Muscle layer of colon (tissue), 2 donors: ENCODE measurements at regions not wholly inside any gene's neighbourhood (a gene's known extent, or its start where the extent isn't known, plus 50 kb on each side); places are given as distances from the start of the nearest gene placed in this dataset.
"Not testable (repeated sequence)": the region's sequence is repeated elsewhere in the genome, so short reads cannot be mapped to it uniquely, and the experiment has no call there.

ENCODE experiments used
- H3K27ac ChIP-seq: one replicate; pipeline ENCODE4 v1.7.0; 2013; ENCODE audit warnings: low read depth, mild to moderate bottlenecking, low read length, moderate library complexity
- H3K27me3 ChIP-seq, 2 donors: one replicate each; pipeline ENCODE4 v1.7.0; 2013; ENCODE audit warnings: low read length in 2 of 2, mild to moderate bottlenecking in 2 of 2; ENCODE audit not compliant: insufficient read depth in 2 of 2, control insufficient read depth in 1 of 2
- H3K36me3 ChIP-seq: one replicate; pipeline ENCODE4 v1.7.0; 2013; ENCODE audit warnings: mild to moderate bottlenecking, low read length; ENCODE audit not compliant: insufficient read depth
- H3K4me1 ChIP-seq: one replicate; pipeline ENCODE4 v1.7.0; 2013; ENCODE audit warnings: mild to moderate bottlenecking, low read length; ENCODE audit not compliant: insufficient read depth
- H3K4me3 ChIP-seq, 2 donors: one replicate each; pipeline ENCODE4 v1.7.0; 2013; ENCODE audit warnings: low read length in 2 of 2, low read depth in 1 of 2, mild to moderate bottlenecking in 1 of 2, moderate library complexity in 1 of 2
- H3K9ac ChIP-seq: one replicate; pipeline ENCODE4 v1.7.0; 2013; ENCODE audit warnings: low read length
- H3K9me3 ChIP-seq: one replicate; pipeline ENCODE4 v1.7.0; 2013; ENCODE audit warnings: mild to moderate bottlenecking, low read length
- donor health status: abdominal sarcoma.
- donor health status: Adenocarcinoma of cecum.

DNA sequence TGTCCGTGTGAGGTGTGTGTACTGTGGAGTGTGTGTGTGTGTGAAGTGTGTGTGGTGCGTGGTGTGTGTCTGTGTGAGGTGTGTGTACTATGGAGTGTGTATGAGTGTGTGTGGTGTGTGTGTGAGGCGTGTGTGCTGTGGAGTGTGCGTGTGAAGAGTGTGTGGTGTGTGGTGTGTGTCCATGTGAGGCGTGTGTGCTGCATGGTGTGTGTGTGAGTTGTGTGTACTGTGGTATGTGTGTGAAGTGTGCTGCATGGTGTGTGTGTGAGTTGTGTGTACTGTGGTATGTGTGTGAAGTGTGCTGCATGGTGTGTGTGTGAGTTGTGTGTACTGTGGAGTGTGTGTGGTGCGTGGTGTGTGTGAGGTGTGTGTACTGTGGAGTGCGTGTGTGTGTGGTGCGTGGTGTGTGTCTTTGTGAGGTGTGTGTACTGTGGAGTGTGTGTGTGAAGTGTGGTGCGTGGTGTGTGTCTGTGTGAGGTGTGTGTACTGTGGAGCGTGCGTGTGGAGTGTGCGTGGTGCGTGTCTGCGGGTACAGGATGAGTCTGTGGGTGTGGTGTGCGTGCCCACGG, 82.4 kb upstream of the PRR5 start:
- not testable (repeated sequence) for H3K36me3 ChIP-seq, H3K4me3 ChIP-seq, H3K9me3 ChIP-seq, H3K27ac ChIP-seq, H3K4me1 ChIP-seq, H3K9ac ChIP-seq
- H3K27me3 ChIP-seq = peaks cover 0 to 19% of the 10 kb centered on the region in 2 donors

DNA sequence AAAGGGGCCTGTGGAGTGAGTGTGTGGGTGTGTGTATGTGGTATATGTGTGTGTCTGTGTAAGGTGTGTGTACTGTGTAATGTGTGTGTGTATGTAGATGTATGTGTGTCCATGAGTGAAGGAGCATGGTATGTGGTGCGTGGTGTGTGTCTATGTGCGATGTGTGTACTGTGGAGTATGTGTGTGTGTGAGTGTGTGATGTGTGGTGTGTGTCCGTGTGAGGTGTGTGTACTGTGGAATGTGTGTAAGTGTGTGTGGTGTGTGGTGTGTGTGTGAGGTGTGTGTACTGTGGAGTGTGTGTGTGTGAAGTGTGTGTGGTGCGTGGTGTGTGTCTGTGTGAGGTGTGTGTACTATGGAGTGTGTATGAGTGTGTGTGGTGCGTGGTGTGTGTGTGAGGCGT, 83.1 kb upstream of the PRR5 start:
- H3K9me3 ChIP-seq, H3K4me3 ChIP-seq, H3K4me1 ChIP-seq, H3K36me3 ChIP-seq, H3K27ac ChIP-seq, H3K9ac ChIP-seq: not testable (repeated sequence)
- peaks cover 0 to 19% of the 10 kb centered on the region in 2 donors for H3K27me3 ChIP-seq

DNA sequence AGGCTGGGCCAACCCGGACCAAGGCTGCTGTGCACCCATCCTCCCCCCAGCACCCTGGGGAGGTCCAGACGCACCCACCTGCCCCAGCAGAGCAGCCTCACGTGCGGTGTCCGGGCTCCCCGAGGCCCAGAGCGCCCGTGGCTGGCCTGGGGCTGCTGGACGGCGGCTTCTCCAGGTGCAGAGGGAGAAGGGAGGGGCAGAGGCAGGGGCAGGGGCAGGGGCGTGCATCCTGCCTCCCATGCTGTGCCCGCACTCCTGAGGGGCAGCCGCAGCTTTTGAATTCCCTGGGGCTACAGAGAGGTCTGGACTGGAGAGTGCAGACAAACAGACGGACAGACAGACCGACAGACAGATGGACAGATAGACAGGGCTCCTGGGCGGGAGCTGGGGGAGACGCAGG, 83.6 kb upstream of the PRR5 start:
- no peak overlapping the region for H3K4me3 ChIP-seq
- peaks cover 0 to 19% of the 10 kb centered on the region in 2 donors for H3K27me3 ChIP-seq
- no peak overlapping the region for H3K9ac ChIP-seq
- no peaks in the 10 kb centered on the region for H3K4me1 ChIP-seq
- H3K9me3 ChIP-seq = no peaks in the 10 kb centered on the region
- no peak overlapping the region for H3K27ac ChIP-seq
- no peaks in the 10 kb centered on the region for H3K36me3 ChIP-seq

GRCh38 chr22:44617828-44618227, 84.2 kb upstream of the PRR5 start:
- peaks cover 0 to 19% of the 10 kb centered on the region in 2 donors for H3K27me3 ChIP-seq
- H3K36me3 ChIP-seq = no peaks in the 10 kb centered on the region
- no peak overlapping the region for H3K4me3 ChIP-seq
- H3K4me1 ChIP-seq = no peaks in the 10 kb centered on the region
- no peaks in the 10 kb centered on the region for H3K9me3 ChIP-seq
- no peak overlapping the region for H3K9ac ChIP-seq
- H3K27ac ChIP-seq = no peak overlapping the region

DNA sequence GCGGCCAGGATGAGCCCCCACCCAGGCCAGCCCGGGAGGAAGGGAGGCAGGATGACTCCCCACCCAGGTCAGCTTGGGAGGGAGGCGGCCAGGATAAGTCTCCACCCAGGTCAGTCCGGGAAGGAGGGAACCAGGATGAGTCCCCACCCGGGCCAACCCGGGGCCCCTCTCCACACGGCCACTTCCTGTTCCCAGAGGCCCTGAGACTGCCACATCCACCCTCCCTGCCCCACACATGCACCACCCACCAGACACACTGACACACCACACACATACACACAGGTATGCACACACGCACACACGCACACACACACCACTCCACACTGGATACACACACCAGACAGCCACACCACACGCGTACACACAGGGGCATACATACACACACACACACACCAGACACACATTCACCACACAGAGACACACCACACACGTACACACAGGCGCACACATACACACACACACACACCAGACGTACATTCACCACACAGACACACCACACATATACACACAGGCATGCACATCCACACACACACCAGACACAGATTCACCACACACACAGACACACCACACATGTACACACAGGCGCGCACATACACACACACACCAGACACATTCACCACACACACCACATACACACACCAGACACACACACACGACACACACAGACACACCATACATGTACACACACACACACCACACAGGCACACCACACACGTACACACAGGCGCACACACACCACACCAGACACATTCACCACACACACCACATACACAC, 84.9 kb upstream of the PRR5 start:
- H3K27me3 ChIP-seq = peaks cover 0 to 19% of the 10 kb centered on the region in 2 donors
- no peak overlapping the region for H3K9ac ChIP-seq
- H3K4me3 ChIP-seq = no peak overlapping the region
- no peaks in the 10 kb centered on the region for H3K9me3 ChIP-seq
- H3K4me1 ChIP-seq = no peaks in the 10 kb centered on the region
- H3K36me3 ChIP-seq = no peaks in the 10 kb centered on the region
- H3K27ac ChIP-seq = no peak overlapping the region

GRCh38 chr22:44616461-44616860, 85.5 kb upstream of the PRR5 start:
- Histone ChIP-seq H3K27ac (no peak overlapping the region), H3K36me3 (no peaks in the 10 kb centered on the region), H3K4me1 (no peaks in the 10 kb centered on the region), H3K9me3 (no peaks in the 10 kb centered on the region), H3K9ac (no peak overlapping the region), H3K4me3 (no peak overlapping the region), H3K27me3 (peaks cover 0 to 19% of the 10 kb centered on the region in 2 donors)

DNA sequence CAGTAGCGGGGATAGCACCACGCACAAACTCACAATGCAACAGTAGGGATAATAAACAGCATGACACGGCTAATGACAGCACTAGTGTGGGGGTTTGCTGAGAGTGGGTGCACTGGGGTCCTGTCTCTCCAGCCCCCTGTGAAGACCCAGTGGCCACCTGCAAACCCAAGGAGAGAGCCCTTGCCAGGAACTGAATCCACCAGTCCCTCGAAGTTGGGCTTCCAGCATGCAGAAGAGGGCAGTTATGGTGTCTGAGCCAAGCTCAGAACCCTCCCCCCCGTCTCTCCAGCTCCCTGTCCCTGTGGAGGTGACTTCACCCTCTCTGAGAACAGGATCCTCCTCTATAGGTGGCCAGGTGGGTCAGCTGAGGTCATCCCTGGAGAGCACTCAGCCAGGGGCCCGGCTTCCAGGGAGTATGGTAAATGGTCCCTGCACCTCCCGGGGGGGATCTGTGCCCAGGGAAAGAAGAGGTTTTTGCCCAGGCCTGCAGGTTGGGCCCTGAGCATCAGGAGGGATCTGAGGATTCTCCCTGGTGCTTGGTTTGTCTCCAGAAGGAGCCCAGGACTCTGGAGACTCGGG, 86.3 kb upstream of the PRR5 start:
- no peaks in the 10 kb centered on the region for H3K36me3 ChIP-seq
- H3K9ac ChIP-seq = no peak overlapping the region
- H3K27ac ChIP-seq = no peak overlapping the region
- H3K4me1 ChIP-seq = no peaks in the 10 kb centered on the region
- H3K4me3 ChIP-seq = no peak overlapping the region
- peaks cover 0 to 18% of the 10 kb centered on the region in 2 donors for H3K27me3 ChIP-seq
- no peaks in the 10 kb centered on the region for H3K9me3 ChIP-seq

DNA sequence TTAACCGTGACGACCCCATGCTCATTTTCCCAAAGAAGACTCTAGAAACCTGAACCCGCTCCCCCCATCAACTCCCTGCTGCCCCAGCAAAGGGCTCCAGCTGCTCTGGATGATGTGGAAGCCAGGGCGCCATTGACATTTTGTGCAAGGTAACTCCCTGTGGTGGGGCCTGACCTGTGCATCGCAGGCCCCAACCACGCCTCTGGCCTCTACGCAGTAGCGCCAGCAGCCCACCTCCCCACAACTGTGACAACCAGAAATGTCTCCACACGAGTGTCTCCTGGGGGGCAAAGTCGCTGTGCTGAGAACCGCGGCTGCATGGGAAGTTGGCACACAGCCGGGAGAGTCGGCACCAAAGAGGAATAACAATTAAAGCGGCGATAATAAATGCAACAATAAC, 86.9 kb upstream of the PRR5 start:
- Histone ChIP-seq H3K9me3 (no peaks in the 10 kb centered on the region), H3K4me3 (no peak overlapping the region)

GRCh38 chr22:44613196-44613595, 88.8 kb upstream of the PRR5 start:
- no peaks in the 10 kb centered on the region for H3K4me1 ChIP-seq
- H3K9ac ChIP-seq = no peak overlapping the region
- H3K27me3 ChIP-seq = peaks cover 0 to 7% of the 10 kb centered on the region in 2 donors
- H3K9me3 ChIP-seq = no peaks in the 10 kb centered on the region
- H3K36me3 ChIP-seq = no peaks in the 10 kb centered on the region
- H3K27ac ChIP-seq = no peak overlapping the region
- H3K4me3 ChIP-seq = no peak overlapping the region

More for the DNA sequence above, 86.9 kb upstream of the PRR5 start:
- H3K27me3 ChIP-seq = peaks cover 0 to 13% of the 10 kb centered on the region in 2 donors
- H3K27ac ChIP-seq = no peak overlapping the region
- H3K4me1 ChIP-seq = no peaks in the 10 kb centered on the region
- no peak overlapping the region for H3K9ac ChIP-seq
- no peaks in the 10 kb centered on the region for H3K36me3 ChIP-seq

- H3K4me1 ChIP-seq = no peaks in the 10 kb centered on the region
- H3K9me3 ChIP-seq = no peaks in the 10 kb centered on the region
- H3K27ac ChIP-seq = no peak overlapping the region
- no peak overlapping the region for H3K9ac ChIP-seq
- H3K36me3 ChIP-seq = no peaks in the 10 kb centered on the region
- no peak overlapping the region for H3K4me3 ChIP-seq
- peaks cover 0 to 8% of the 10 kb centered on the region in 2 donors for H3K27me3 ChIP-seq
These were observed 90.0 kb upstream of the PRR5 start for GRCh38 chr22:44611880-44612496.

DNA sequence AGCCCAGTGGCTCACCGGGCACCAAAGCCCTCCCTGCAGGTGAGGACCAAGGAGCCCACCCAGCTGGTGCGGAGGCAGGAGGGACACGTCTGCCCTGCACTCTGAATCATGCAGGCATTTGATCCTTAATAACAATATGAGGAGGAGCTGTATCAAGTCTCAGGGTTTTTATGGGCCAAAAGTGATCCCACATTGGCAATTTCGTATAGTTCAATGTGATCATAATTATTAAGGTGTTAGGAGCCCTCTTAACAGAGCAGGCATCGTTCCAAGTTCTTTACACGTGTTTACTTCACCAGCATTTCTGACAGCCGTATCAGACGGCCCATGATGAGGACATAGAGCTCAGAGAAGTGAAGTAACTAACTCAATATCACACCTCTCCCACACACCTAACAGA, 91.9 kb upstream of the PRR5 start:
- no peaks in the 10 kb centered on the region for H3K9me3 ChIP-seq
- no peaks in the 10 kb centered on the region for H3K36me3 ChIP-seq
- H3K9ac ChIP-seq = no peak overlapping the region
- no peak overlapping the region for H3K4me3 ChIP-seq
- no peak overlapping the region for H3K27ac ChIP-seq
- H3K27me3 ChIP-seq = peaks cover 0 to 8% of the 10 kb centered on the region in 2 donors
- H3K4me1 ChIP-seq = no peaks in the 10 kb centered on the region
